SK-N-SH treated with all-trans-retinoic acid at 6 μM for 48 hours (cell line): ENCODE measurements at regions not wholly inside any gene's neighbourhood (a gene's known extent, or its start where the extent isn't known, plus 50 kb on each side); places are given as distances from the start of the nearest gene placed in this dataset.

ENCODE experiments used
- ATAC-seq: fragments of 200-7000 bp; cut with Tn5 transposase; 3 replicates; pipeline ENCODE4 v1.9.1; 2020; ENCODE audit warnings: mild to moderate bottlenecking, moderate library complexity
- ARNTL ChIP-seq: fragments of 450-650 bp; formaldehyde crosslinking; IDR thresholded peaks from 2 replicates; pipeline ENCODE4 v1.5.0; 2020; ENCODE audit warnings: low read depth, mild to moderate bottlenecking, moderate library complexity, borderline replicate concordance
- BACH2 ChIP-seq: fragments of 250-450 bp; sonication (Bioruptor Pico); IDR thresholded peaks from 2 replicates; pipeline ENCODE4 v1.9.0; 2021; ENCODE audit warnings: mild to moderate bottlenecking, borderline replicate concordance
- CREB5 ChIP-seq: fragments of 250-450 bp; sonication (Bioruptor Pico); IDR thresholded peaks from 2 replicates; pipeline ENCODE4 v1.5.1; 2020; ENCODE audit warnings: low read depth, mild to moderate bottlenecking, moderate library complexity
- CSDC2 ChIP-seq: fragments of 250-450 bp; sonication (Bioruptor Pico); IDR thresholded peaks from 2 replicates; pipeline ENCODE4 v1.5.0; 2020; ENCODE audit warnings: mild to moderate bottlenecking, moderate library complexity
- CSRNP3 ChIP-seq: fragments of 250-450 bp; sonication (Bioruptor Pico); IDR thresholded peaks from 2 replicates; pipeline ENCODE4 v1.5.1; 2021; ENCODE audit warnings: mild to moderate bottlenecking, moderate library complexity
- ESRRG ChIP-seq: fragments of 250-450 bp; sonication (Bioruptor Pico); IDR thresholded peaks from 2 replicates; pipeline ENCODE4 v1.6.1; 2021; ENCODE audit warnings: mild to moderate bottlenecking
- GLIS3 ChIP-seq: fragments of 250-450 bp; sonication (Bioruptor Pico); IDR thresholded peaks from 2 replicates; pipeline ENCODE4 v1.5.0; 2020; ENCODE audit warnings: mild to moderate bottlenecking, moderate library complexity
- ISL1 ChIP-seq: fragments of 250-450 bp; sonication (Bioruptor Pico); IDR thresholded peaks from 2 replicates; pipeline ENCODE4 v2.1.2; 2022; ENCODE audit warnings: mild to moderate bottlenecking, moderate library complexity
- PATZ1 ChIP-seq: fragments of 250-450 bp; sonication (Bioruptor Pico); IDR thresholded peaks from 2 replicates; pipeline ENCODE4 v1.8.0; 2020; ENCODE audit warnings: mild to moderate bottlenecking, moderate library complexity, borderline replicate concordance
- POU6F1 ChIP-seq: fragments of 250-450 bp; sonication (Bioruptor Pico); IDR thresholded peaks from 2 replicates; pipeline ENCODE4 v1.8.0; 2021; ENCODE audit warnings: low read depth, mild to moderate bottlenecking, moderate library complexity, borderline replicate concordance
- PPARA ChIP-seq: fragments of 250-450 bp; sonication (Bioruptor Pico); IDR thresholded peaks from 2 replicates; pipeline ENCODE4 v1.5.0; 2020; ENCODE audit warnings: mild to moderate bottlenecking, borderline replicate concordance
- RARB ChIP-seq: fragments of 250-450 bp; sonication (Bioruptor Pico); IDR thresholded peaks from 2 replicates; pipeline ENCODE4 v1.8.0; 2021; ENCODE audit warnings: mild to moderate bottlenecking, moderate library complexity
- TCF4 ChIP-seq: fragments of 250-450 bp; sonication (Bioruptor Pico); IDR thresholded peaks from 2 replicates; pipeline ENCODE4 v1.8.0; 2021; ENCODE audit warnings: mild to moderate bottlenecking, moderate library complexity, borderline replicate concordance
- TOX ChIP-seq: fragments of 250-450 bp; sonication (Bioruptor Pico); IDR thresholded peaks from 2 replicates; pipeline ENCODE4 v1.8.0; 2021; ENCODE audit warnings: mild to moderate bottlenecking, moderate library complexity, borderline replicate concordance
- TSHZ2 ChIP-seq: fragments of 250-450 bp; sonication (Bioruptor Pico); IDR thresholded peaks from 2 replicates; pipeline ENCODE4 v1.5.0; 2020; ENCODE audit warnings: mild to moderate bottlenecking, moderate library complexity
- ZC3H10 ChIP-seq: fragments of 250-450 bp; sonication (Bioruptor Pico); IDR thresholded peaks from 2 replicates; pipeline ENCODE4 v1.5.1; 2021; ENCODE audit warnings: mild to moderate bottlenecking, moderate library complexity
- ZFP3 ChIP-seq: fragments of 250-450 bp; sonication (Bioruptor Pico); IDR thresholded peaks from 2 replicates; pipeline ENCODE4 v1.5.0; 2020; ENCODE audit warnings: mild to moderate bottlenecking, moderate library complexity
- ZFP30 ChIP-seq: fragments of 450-650 bp; formaldehyde crosslinking; IDR thresholded peaks from 2 replicates; pipeline ENCODE4 v1.5.0; 2022; ENCODE audit warnings: mild to moderate bottlenecking, moderate library complexity
- ZNF565 ChIP-seq: fragments of 450-650 bp; formaldehyde crosslinking; conservative IDR thresholded peaks from 2 replicates; pipeline ENCODE4 v1.5.0; 2020; ENCODE audit warnings: low read depth, mild to moderate bottlenecking, moderate library complexity
- ZNF70 ChIP-seq: fragments of 450-650 bp; formaldehyde crosslinking; IDR thresholded peaks from 2 replicates; pipeline ENCODE4 v1.5.0; 2020; ENCODE audit warnings: mild to moderate bottlenecking, moderate library complexity
- ZNF8 ChIP-seq: fragments of 450-650 bp; formaldehyde crosslinking; IDR thresholded peaks from 2 replicates; pipeline ENCODE4 v1.5.0; 2020; ENCODE audit warnings: mild to moderate bottlenecking, moderate library complexity

GRCh38 chr1:234866007-234866866 is 256.3 kb upstream of the IRF2BP2 start:
- TF ChIP-seq ZFP30 (CRISPR knock-in tag) (no peak), POU6F1 (CRISPR knock-in tag) (no peak), ZNF70 (CRISPR knock-in tag) (no peak), CSRNP3 (CRISPR knock-in tag) (no peak), GLIS3 (CRISPR knock-in tag) (no peak), TSHZ2 (CRISPR knock-in tag) (no peak), ISL1 (CRISPR knock-in tag) (no peak), CREB5 (CRISPR knock-in tag) (no peak), TCF4 (no peak), ESRRG (CRISPR knock-in tag) (no peak), PPARA (no peak), RARB (no peak), ZNF565 (no peak), ZC3H10 (CRISPR knock-in tag) (no peak), ZNF8 (CRISPR knock-in tag) (no peak), CSDC2 (no peak), ZFP3 (CRISPR knock-in tag) (no peak), TOX (no peak)
- ATAC-seq = peak; percentile 35; the same call in 2 of the 3 replicates

- TF ChIP-seq ZNF70 (CRISPR knock-in tag) (no peak), ZC3H10 (CRISPR knock-in tag) (no peak), POU6F1 (CRISPR knock-in tag) (no peak), TOX (no peak), ARNTL (CRISPR knock-in tag) (no peak), BACH2 (CRISPR knock-in tag) (no peak), RARB (no peak), PATZ1 (no peak)
These were observed 255.4 kb upstream of the IRF2BP2 start for GRCh38 chr1:234865171-234866006.

More at GRCh38 chr1:234865171-234866006, 255.4 kb upstream of the IRF2BP2 start:
- no peak for ATAC-seq
